SJCRH30 (cell line): ENCODE measurements at regions not wholly inside any gene's neighbourhood (a gene's known extent, or its start where the extent isn't known, plus 50 kb on each side); places are given as distances from the start of the nearest gene placed in this dataset.

Source experiments
- DNase-seq, 2 experiments: peaks; one replicate each; pipeline ENCODE4 v3.0.0-alpha.2; 2015 to 2020
- H3K27ac ChIP-seq: fragments of 250-450 bp; sonication (Bioruptor Pico); 2 replicates; pipeline ENCODE4 v1.5.1; 2020; ENCODE audit warnings: mild to moderate bottlenecking, moderate library complexity
- H3K27me3 ChIP-seq: fragments of 250-450 bp; sonication (Bioruptor Pico); 2 replicates; pipeline ENCODE4 v1.5.1; 2020; ENCODE audit warnings: mild to moderate bottlenecking, moderate library complexity
- H3K36me3 ChIP-seq: fragments of 250-450 bp; sonication (Bioruptor Pico); 2 replicates; pipeline ENCODE4 v1.5.1; 2020; ENCODE audit warnings: mild to moderate bottlenecking, moderate library complexity
- H3K4me1 ChIP-seq: fragments of 250-450 bp; sonication (Bioruptor Pico); 2 replicates; pipeline ENCODE4 v1.5.1; 2020; ENCODE audit warnings: mild to moderate bottlenecking, moderate library complexity
- H3K4me3 ChIP-seq: fragments of 250-450 bp; sonication (Bioruptor Pico); 2 replicates; pipeline ENCODE4 v1.5.1; 2020; ENCODE audit warnings: mild to moderate bottlenecking, moderate library complexity
- H3K9me3 ChIP-seq: fragments of 250-450 bp; sonication (Bioruptor Pico); replicated peaks from 2 replicates; pipeline ENCODE4 v1.5.1; 2020; ENCODE audit warnings: mild to moderate bottlenecking, moderate library complexity

DNA sequence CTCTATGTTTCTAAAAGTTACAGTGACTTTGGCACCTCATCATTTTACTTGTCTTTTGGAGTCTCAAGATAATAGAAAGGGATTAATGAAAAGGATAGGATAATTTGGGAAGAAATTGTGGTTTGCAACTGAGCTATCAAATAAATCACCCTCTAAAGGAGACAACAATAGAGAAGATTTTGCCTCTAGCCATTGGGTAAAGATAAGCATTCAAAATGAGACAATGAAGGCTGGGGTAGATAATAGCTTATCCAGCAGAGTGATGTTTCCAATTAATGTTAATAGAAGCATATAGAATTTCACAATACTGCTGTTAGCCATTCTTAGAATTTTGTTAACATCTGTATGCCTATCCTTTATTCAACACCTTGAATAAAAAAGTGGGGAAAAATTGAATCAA lies 1177.6 kb downstream of the ADGRL3 start:
- no peak for DNase-seq
- Histone ChIP-seq H3K4me1 (no peaks in the 10 kb centered on the region), H3K4me3 (no peak overlapping the region), H3K36me3 (no peaks in the 10 kb centered on the region), H3K27ac (no peak overlapping the region), H3K27me3 (0 out of 2 replicates have a peak, but pooled peaks cover 3% of the 10 kb centered on the region), H3K9me3 (no peaks in the 10 kb centered on the region)

DNA sequence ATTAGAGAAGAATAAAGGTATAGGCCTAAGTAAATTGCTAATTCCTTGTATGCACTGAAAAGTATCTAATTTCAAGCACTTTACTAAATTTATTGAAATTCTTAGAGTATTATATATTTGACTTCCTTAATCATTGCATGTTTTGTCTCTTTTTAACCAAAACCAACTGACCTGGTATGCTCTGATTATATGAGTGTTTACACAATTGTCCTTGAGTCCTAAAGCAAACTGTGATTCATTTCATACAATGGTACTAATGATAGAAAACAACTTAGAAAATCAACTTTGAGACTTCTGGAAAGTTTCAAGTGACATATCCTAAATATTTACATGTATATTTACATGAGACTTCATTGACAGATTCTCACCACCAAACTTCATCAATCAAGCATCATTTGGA lies 1177.1 kb downstream of the ADGRL3 start:
- no peaks in the 10 kb centered on the region for H3K9me3 ChIP-seq
- no peak overlapping the region for H3K4me3 ChIP-seq
- 0 out of 2 replicates have a peak, but pooled peaks cover 3% of the 10 kb centered on the region for H3K27me3 ChIP-seq
- H3K36me3 ChIP-seq: no peaks in the 10 kb centered on the region
- no peak overlapping the region for H3K27ac ChIP-seq
- no peaks in the 10 kb centered on the region for H3K4me1 ChIP-seq
- DNase-seq: no peak

DNA sequence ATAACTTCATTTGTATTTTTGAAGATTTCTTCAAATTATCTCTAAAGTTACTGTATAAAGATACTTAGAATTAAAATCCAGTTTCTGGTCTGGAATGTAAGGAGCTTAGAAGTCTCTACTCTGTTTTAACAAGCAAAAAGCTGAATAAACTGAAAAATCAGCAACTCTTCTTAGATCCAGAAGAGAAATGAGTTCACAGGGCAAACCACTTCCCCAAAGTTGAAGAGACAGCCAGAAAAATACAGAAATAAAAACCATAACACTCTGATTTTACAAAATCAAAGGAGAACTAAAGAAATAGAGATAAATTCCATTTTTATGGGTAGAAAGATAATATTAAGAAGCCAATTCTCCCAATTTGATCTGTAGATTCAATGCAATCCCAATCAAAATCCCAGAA lies 1166.8 kb downstream of the ADGRL3 start:
- H3K4me3 ChIP-seq: no peak overlapping the region
- no peaks in the 10 kb centered on the region for H3K4me1 ChIP-seq
- no peaks in the 10 kb centered on the region for H3K9me3 ChIP-seq
- DNase-seq: no peak
- no peak overlapping the region for H3K27ac ChIP-seq
- no peaks in the 10 kb centered on the region for H3K27me3 ChIP-seq
- H3K36me3 ChIP-seq: no peaks in the 10 kb centered on the region

DNA sequence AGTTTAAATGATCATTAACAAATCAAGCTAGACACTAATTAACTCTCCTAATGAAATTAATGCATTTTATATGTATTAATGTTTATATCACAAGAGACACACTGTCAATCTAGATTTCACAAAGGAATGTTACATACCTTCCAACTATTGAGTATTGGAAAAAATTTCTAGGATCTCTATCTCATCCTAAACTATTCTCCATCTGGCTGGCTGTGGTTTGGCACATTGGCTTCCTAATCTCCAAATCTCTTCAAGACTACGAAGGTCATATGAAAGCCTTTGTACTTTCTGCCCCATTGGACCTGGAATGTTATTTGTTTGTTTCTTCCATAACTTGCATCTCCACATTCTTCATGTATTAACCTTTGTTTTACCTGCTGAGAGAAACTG lies 1160.0 kb downstream of the ADGRL3 start:
- Histone ChIP-seq H3K27me3 (no peaks in the 10 kb centered on the region; the same call in 1 of the 2 replicates), H3K27ac (no peak overlapping the region), H3K4me1 (no peaks in the 10 kb centered on the region), H3K9me3 (no peaks in the 10 kb centered on the region), H3K4me3 (no peak overlapping the region), H3K36me3 (no peaks in the 10 kb centered on the region)
- DNase-seq: no peak

DNA sequence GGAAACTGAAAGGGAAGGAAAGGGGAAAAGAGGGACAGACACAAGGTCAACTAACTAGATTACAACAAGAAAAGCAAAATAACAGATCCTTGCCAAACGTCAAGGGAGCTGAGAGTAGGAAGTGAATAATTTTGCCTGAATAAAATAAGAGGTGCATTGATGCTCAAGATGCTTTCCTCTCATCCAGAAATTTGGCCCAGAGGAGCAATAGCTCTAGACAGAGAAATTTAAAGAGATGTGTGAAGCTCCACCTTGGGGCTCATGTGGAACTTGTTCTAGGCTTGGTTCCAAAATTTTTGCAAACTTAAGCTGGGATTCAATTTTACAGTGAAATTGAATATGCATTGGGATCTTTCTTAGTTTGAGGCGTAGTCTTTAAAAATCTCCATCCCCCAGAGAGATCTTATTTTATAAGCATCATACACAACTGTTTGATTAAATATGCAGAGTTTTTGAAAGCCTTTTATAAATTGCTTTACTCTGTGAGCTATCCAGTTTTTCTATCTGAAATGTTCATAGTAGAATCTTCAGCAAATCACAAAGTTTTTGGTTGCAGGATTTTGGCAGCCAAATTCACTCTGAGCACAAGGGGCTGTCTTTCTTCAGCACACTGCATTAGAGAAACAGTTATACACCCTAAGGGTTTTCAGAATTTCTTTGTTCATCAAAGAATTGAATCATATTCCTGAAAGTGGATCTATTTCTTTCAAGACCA lies 1159.5 kb downstream of the ADGRL3 start:
- H3K36me3 ChIP-seq: no peaks in the 10 kb centered on the region
- DNase-seq: no peak
- no peak overlapping the region for H3K4me3 ChIP-seq
- H3K9me3 ChIP-seq: no peaks in the 10 kb centered on the region
- no peaks in the 10 kb centered on the region for H3K4me1 ChIP-seq
- H3K27ac ChIP-seq: no peak overlapping the region
- no peaks in the 10 kb centered on the region; the same call in 1 of the 2 replicates for H3K27me3 ChIP-seq

DNA sequence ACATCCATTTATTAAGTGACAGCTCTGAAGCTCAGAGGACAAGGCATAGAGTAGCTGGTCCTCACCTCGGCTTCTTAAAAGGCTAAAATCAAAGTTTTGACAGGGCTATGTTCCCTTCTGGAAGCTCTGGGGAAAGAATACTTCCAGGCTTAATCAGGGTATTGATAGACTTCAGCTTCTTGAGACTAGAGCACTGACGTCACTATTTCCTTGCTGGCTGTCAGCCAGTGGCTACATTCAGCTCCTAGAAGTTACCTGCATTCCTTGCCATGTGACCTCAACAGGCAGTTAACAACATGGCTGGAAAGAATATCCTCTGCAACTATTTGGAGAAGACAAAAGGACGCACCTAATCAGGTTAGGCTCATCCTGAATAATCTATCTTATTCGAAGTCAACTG lies 1144.8 kb downstream of the ADGRL3 start:
- no peak overlapping the region for H3K27ac ChIP-seq
- H3K27me3 ChIP-seq: no peaks in the 10 kb centered on the region
- no peaks in the 10 kb centered on the region for H3K9me3 ChIP-seq
- no peaks in the 10 kb centered on the region for H3K36me3 ChIP-seq
- no peaks in the 10 kb centered on the region for H3K4me1 ChIP-seq
- H3K4me3 ChIP-seq: no peak overlapping the region
- no peak for DNase-seq

DNA sequence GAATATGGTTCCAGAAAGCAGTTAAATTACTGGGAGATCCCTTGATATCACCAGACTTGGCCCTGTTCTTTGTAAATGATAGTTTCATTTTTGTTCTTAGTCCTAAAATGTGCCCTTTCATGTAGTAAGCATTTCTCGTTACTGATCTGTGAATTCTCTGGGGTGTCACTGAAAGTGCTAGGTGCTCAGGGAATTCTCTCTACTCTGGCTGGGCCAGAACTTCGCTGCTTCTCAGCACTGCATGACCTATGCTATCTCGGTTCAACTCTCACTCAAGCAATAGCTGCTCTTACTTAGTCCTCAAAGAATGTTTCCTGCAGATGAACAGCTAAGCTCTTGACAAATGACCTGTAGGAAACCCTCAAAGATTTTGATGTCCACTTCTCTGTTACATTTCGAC lies 1144.3 kb downstream of the ADGRL3 start:
- no peak overlapping the region for H3K4me3 ChIP-seq
- H3K4me1 ChIP-seq: no peaks in the 10 kb centered on the region
- H3K9me3 ChIP-seq: no peaks in the 10 kb centered on the region
- H3K27me3 ChIP-seq: no peaks in the 10 kb centered on the region
- H3K27ac ChIP-seq: no peak overlapping the region
- no peak for DNase-seq
- H3K36me3 ChIP-seq: no peaks in the 10 kb centered on the region

DNA sequence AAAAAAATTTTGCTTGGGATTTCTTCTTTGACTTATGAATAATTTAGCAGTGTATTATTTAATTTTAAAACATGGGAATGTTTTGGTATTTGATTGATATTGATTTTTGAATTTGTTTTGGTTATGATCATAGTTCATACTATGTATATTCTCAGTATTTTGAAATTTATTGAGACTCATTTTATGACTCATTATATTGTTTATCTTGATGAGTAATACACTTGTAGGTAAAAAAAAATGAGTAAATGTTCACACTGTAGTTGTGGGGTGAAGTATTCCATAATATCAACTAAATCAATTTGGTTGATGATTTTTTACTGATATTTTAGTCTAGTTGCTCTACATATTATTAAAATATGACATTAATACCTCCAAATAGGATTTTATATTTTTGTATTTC lies 1142.2 kb downstream of the ADGRL3 start:
- no peak overlapping the region for H3K4me3 ChIP-seq
- no peaks in the 10 kb centered on the region for H3K4me1 ChIP-seq
- H3K36me3 ChIP-seq: no peaks in the 10 kb centered on the region
- DNase-seq: no peak
- no peaks in the 10 kb centered on the region for H3K9me3 ChIP-seq
- no peaks in the 10 kb centered on the region for H3K27me3 ChIP-seq
- no peak overlapping the region for H3K27ac ChIP-seq

DNA sequence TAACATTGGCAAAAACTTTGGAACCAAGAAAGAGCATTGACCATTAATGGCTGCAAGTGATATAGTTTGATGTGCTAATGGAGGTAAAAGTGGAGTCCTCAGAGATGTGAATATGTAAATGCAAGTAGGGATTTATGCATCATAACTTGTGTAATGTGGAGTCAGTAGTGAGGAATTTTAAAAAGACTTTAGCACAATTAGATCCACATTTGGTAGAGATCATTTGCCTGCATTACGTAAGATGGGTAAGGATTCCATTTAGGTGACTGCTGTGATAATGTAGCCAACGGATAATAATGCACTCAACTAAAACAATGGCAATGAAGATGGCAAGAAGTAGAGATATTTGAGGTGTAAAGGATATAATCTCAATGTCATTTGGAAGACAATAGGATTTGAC lies 1128.4 kb downstream of the ADGRL3 start:
- DNase-seq: no peak

DNA sequence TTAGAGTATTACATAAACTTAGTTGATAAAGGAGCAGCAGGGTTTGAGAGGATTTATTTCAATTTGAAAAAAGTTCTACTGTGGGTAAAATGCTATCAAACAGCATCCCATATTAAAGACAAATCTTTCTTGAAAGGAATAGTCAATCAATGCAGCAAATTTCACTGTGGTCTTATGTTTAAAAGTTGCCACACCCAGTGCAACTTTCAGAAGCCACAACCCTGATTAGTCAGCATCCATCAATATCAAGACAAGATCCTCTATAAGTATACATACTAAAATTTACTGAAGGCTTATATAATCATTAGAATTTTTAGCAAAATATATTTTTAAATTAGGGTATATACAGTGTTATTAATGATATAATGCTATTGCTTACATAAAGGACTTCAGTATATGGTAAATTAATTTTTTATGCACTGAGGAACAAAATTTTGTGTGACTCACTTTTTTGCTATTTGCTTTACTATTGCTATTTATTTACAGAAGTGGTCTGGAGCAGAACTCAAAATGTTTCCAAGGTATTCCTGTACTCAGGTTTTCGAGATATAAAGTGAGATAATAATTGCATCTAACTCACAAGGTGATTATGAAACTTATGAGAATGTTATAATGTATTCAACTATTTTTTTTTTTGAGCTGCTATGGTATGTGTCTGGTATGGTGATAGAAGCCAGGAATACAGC lies 1127.6 kb downstream of the ADGRL3 start:
- H3K9me3 ChIP-seq: no peaks in the 10 kb centered on the region
- DNase-seq: no peak
- no peaks in the 10 kb centered on the region for H3K4me1 ChIP-seq
- no peaks in the 10 kb centered on the region for H3K36me3 ChIP-seq
- H3K27ac ChIP-seq: no peak overlapping the region
- peaks cover 7% of the 10 kb centered on the region; the same call in 1 of the 2 replicates for H3K27me3 ChIP-seq
- H3K4me3 ChIP-seq: no peak overlapping the region

More for the DNA sequence above, 1128.4 kb downstream of the ADGRL3 start:
- Histone ChIP-seq H3K27ac (no peak overlapping the region), H3K27me3 (peaks cover 4% of the 10 kb centered on the region; the same call in 1 of the 2 replicates), H3K4me3 (no peak overlapping the region), H3K4me1 (no peaks in the 10 kb centered on the region), H3K36me3 (no peaks in the 10 kb centered on the region), H3K9me3 (no peaks in the 10 kb centered on the region)

DNA sequence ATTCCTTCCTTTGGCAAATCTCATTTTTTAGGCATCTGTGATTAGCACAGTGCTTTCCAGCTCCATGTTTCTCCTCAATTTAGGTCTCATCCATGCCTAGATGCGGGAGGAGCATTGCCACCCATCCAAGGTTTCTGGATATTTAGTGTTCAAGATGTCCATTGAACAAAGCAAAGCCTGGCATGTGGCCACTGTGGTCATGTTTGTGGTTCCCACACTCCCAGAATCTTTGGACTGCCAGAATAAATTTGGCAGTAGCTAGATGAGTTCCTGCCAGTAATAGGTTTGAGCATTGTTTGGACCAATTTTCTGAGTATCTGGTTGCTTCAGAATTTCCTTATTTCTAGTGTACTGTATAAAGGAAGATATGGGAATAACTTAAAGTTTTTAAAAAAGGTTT lies 1124.1 kb downstream of the ADGRL3 start:
- Histone ChIP-seq H3K27me3 (peaks cover 7% of the 10 kb centered on the region; the same call in 1 of the 2 replicates), H3K4me1 (no peaks in the 10 kb centered on the region), H3K36me3 (no peaks in the 10 kb centered on the region), H3K4me3 (no peak overlapping the region), H3K9me3 (no peaks in the 10 kb centered on the region), H3K27ac (no peak overlapping the region)
- DNase-seq: no peak

DNA sequence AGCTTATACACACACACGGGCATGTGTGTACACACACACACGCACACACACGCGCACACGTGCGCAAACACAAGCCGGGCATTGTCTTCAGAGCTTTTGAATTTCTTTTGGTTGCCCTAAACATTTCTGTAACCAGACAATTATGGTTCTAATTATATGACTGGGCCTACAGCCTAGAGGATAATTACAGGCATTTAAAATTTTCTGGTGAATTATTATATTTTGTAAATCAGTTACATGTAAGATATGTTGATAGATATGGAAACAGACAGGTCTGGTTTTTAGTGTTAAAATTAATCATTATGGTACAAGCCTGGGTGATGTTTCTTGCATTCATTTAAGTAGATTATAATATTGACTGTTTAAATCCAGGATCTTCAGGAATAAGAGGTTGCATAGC lies 1120.5 kb downstream of the ADGRL3 start:
- H3K27me3 ChIP-seq: peaks cover 7% of the 10 kb centered on the region; the same call in 1 of the 2 replicates
- no peaks in the 10 kb centered on the region for H3K4me1 ChIP-seq
- no peak overlapping the region for H3K4me3 ChIP-seq
- no peaks in the 10 kb centered on the region for H3K9me3 ChIP-seq
- no peaks in the 10 kb centered on the region for H3K36me3 ChIP-seq
- H3K27ac ChIP-seq: no peak overlapping the region
- DNase-seq: no peak

DNA sequence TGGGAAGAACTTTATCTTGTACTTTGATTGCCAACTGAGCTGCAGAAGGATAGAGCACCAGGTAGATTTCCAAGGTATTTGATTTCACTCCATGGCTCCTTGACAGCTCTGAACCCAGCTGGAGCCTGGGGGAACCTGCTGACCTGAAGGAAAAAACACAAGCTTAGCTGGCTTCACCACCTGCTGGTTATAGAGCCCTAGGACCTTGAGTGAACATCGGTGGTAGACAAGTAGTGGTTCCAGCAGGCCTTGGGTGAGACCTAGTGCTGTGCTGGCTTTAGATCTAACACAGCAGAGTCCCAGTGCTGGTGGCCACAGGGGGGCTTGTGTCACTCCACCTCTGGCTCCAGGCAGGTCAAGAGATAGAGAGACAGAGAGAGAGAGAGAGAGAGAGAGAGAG lies 1102.6 kb downstream of the ADGRL3 start:
- no peak for DNase-seq
- Histone ChIP-seq H3K36me3 (no peaks in the 10 kb centered on the region), H3K27me3 (no peaks in the 10 kb centered on the region), H3K4me1 (no peaks in the 10 kb centered on the region), H3K27ac (no peak overlapping the region), H3K4me3 (no peak overlapping the region), H3K9me3 (no peaks in the 10 kb centered on the region)

DNA sequence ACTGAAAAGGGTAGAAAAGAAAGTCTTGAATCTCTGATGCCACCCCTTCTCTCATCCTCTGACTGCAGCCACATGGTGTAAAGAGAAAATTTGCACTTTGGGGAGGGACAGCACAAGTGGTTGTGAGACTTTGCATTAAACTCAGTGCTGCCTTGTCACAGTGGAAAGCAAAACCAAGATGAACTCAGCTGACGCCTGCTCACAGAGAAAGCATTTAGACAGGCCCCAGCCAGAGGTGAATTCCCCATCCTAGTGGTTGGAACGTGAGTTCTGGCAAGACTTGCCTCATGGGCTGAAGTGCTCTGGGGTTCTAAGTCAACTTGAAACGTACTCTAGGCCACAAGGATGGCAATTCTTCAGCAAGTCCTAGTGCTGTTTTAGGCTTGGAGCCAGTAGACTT lies 1101.4 kb downstream of the ADGRL3 start:
- no peaks in the 10 kb centered on the region for H3K4me1 ChIP-seq
- H3K4me3 ChIP-seq: no peak overlapping the region
- no peak overlapping the region for H3K27ac ChIP-seq
- no peaks in the 10 kb centered on the region for H3K27me3 ChIP-seq
- no peaks in the 10 kb centered on the region for H3K36me3 ChIP-seq
- DNase-seq: no peak
- H3K9me3 ChIP-seq: no peaks in the 10 kb centered on the region

DNA sequence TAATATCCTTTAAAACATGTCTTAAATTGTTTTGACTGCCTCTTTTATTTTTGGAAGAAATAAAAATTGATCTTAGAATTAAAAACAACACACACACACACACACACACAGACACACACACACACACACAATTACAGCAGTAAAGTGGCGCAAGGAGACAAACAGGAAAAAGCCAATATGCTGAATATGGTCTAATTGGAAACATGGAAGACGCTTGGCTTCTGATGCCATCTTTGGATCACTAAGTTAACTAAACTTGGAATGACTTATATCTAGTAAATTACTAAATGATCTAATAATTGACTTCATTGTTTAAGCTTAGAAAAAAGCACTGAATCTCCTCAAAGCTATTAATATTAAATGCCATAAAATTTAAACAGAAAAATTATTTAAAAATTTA lies 1093.4 kb downstream of the ADGRL3 start:
- Histone ChIP-seq H3K4me1 (no peaks in the 10 kb centered on the region), H3K27ac (no peak overlapping the region), H3K27me3 (no peaks in the 10 kb centered on the region), H3K36me3 (no peaks in the 10 kb centered on the region), H3K4me3 (no peak overlapping the region), H3K9me3 (no peaks in the 10 kb centered on the region)
- no peak for DNase-seq

DNA sequence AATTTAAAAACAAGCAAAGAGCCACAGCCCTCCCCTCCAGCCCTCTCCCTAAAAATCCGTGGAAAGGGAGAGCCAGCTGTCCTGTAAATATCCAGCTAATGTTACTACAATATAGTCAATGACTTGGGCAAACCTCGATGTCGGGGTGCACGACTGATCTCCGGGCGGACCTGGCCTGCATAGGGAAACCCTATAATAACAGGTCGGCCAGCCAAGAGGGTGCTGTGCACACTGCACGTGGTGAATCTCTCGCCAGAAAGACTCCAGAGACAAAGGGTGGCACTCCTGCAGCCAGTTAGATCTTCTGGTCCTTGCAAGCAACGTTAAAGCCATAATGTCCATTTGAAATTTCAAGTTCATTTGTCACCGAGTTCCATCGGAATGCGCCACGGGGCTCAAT lies 1092.8 kb downstream of the ADGRL3 start:
- H3K4me3 ChIP-seq: no peak overlapping the region
- no peak for DNase-seq
- no peaks in the 10 kb centered on the region for H3K27me3 ChIP-seq
- H3K9me3 ChIP-seq: no peaks in the 10 kb centered on the region
- H3K27ac ChIP-seq: no peak overlapping the region
- no peaks in the 10 kb centered on the region for H3K36me3 ChIP-seq
- H3K4me1 ChIP-seq: no peaks in the 10 kb centered on the region
